AG09309 (cell line): ENCODE measurements at regions not wholly inside any gene's neighbourhood (a gene's known extent, or its start where the extent isn't known, plus 50 kb on each side); places are given as distances from the start of the nearest gene placed in this dataset.

Experiments used
- DNase-seq: peaks from one replicate; pipeline ENCODE4 v3.0.0-alpha.2; 2010; ENCODE audit warnings: low read depth
- H3K4me3 ChIP-seq: 2 replicates; pipeline ENCODE4 v1.5.1; 2011; ENCODE audit warnings: mild to moderate bottlenecking, low read depth, low read length, moderate library complexity; ENCODE audit not compliant: control insufficient read depth
- TF ChIP-seq, protein P1 (sequence below): IDR thresholded peaks from 2 replicates; pipeline ENCODE4 v1.5.1; 2011; ENCODE audit warnings: mild to moderate bottlenecking, low read depth, low read length, inconsistent platforms; ENCODE audit not compliant: insufficient read depth, control insufficient read depth; ENCODE audit errors: missing control alignments

DNA sequence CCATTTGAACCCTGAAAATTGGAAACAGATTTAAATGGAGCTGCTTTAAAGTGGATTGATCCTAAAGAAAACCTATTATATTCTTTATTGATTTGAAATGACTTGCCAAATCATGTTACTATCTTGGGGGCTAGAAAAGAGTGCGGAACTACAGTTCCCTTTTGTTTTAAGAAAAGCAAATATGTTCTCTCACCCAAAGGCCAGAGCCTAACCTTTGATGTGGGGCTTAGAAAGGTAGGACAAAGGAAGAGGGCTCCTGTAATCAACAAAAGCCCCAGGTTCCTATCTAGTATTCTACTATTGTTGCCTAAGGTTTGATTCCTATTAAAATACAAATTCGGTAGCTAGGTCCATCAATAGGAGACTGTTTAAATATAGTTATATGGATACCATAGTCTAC, 100.8 kb upstream of the BEND6 start:
- TF ChIP-seq, protein P1, sequence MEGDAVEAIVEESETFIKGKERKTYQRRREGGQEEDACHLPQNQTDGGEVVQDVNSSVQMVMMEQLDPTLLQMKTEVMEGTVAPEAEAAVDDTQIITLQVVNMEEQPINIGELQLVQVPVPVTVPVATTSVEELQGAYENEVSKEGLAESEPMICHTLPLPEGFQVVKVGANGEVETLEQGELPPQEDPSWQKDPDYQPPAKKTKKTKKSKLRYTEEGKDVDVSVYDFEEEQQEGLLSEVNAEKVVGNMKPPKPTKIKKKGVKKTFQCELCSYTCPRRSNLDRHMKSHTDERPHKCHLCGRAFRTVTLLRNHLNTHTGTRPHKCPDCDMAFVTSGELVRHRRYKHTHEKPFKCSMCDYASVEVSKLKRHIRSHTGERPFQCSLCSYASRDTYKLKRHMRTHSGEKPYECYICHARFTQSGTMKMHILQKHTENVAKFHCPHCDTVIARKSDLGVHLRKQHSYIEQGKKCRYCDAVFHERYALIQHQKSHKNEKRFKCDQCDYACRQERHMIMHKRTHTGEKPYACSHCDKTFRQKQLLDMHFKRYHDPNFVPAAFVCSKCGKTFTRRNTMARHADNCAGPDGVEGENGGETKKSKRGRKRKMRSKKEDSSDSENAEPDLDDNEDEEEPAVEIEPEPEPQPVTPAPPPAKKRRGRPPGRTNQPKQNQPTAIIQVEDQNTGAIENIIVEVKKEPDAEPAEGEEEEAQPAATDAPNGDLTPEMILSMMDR, result no peak
- no peak for DNase-seq
- H3K4me3 ChIP-seq, result no peak overlapping the region

DNA sequence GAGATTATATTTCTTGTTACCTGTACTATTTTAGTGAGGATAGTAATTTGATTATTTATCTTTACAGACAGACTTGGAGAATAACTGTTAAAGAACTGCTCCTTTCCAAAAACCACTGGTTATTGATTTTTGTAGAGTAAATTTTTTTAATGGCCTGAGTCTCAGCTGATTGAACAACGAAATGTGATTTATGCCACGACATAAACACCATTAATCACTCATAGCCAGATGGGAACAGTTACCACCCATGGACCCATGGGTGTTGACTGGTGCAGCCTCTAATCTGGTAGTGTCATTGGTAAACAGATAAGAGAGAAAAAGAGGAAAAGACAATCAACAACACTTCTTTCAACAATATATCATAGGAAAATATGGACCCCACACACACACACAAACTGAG, 101.4 kb upstream of the BEND6 start:
- DNase-seq, result no peak
- TF ChIP-seq, protein P1, result no peak
- H3K4me3 ChIP-seq, result no peak overlapping the region

DNA sequence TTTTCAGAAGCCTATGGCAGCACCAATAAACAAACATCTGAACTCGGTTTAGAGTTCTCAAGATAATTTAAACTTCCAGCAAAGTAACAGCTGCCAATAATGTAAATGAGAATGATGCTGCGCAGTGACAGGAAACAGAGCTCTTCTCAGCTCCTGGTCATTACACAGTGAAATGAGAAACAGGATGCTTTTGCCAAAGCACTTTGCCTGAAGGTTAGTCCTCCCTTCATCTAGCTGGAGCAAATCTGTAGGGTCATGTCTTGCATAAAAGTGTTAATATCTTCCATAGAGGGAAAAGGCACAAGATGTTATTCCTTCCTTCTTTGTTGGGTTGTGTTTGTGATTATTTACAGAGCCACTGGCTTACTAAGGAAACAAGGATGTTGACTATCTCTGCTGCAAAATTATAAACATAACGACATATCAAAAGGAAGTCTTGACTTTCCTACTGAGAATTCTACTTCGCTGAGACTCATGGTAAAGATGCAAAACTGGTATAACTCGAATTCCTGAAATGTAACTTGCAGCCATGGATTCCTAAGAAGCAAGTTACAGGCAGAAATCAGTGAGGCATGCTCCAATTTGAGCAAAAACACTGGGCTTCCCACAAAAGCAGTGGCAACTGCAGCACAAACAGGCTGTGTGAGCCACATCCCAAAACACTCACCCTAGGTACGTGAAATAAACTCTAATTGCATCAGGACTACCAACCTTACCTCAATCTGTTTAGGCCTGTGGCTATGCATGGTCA, 102.5 kb upstream of the BEND6 start:
- no peak for DNase-seq
- TF ChIP-seq, protein P1, result no peak
- H3K4me3 ChIP-seq, result no peak overlapping the region

DNA sequence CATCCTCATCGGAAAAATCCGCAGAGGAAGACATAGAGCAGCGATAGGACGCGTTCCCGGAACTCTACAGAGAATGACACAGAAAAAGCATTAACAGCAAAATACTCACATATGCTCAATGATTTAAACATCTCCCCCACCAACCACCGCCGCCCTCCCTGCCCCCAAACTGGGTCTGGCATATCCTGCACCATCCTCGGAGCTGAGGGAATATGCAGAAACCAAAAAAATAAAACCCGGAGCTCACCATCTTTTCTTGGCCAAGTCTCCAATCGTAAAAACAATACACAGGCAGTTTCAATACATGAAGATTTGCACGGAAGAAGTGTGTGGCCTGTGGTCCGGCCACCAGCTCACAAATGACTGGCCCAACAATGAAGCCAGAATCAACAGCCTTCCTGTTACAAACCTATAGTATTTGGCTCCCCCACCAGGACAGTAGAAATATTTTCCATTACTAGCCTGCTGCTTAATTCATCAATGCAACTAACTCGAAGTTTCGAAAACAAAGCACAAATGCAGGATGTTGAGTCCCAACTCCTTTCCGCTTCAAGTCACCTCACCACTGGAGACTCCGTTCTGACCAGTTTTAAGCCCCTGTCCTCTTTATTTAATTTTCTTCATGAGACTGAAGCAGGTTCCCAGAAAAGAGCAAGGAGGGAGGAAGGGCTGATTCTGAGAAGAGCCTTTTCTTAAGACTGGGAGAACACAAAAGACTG, 103.2 kb upstream of the BEND6 start:
- peak overlapping the region; percentile 47 for H3K4me3 ChIP-seq
- peak; percentile 63 for DNase-seq
- TF ChIP-seq, protein P1, result peak; percentile 48

DNA sequence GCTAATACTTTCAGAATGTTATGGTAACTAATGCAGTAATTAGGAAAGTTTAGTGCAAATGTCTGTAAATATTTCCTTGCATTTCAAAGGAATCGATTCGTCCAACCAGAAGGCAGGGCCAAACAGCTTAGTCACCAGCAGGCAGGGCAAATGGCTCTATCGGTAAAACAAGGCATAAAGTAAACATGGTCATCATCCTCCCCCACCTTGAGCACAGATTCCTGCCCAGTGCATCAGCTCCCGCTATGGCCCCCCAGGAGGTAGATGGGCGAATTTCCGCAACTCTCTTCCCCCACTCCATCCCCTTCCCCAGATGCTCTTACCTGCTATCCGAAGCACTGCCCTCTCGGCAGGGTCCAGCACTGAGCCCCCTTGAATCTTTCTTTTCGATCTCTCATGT, 103.8 kb upstream of the BEND6 start:
- TF ChIP-seq, protein P1, result peak; percentile 19
- no peak for DNase-seq
- peak overlapping the region; percentile 47 for H3K4me3 ChIP-seq

DNA sequence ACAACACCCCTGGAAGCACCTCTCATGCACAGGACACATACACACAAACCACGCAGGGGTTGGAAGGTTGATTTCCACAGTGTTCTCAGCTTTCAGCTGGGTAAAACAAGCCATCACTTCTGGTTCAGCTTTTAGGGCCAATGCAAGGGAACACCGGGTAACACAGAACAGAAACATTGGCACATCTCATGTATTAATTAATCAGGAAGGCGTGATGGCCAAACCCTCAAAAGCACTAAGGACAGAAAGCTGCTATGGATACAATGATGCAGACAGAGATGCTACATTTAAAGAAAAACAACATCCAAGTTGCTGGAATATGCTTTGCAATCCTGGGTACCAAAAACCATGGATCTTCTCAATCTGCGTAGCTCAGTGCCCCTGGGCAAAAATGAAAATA, 104.3 kb upstream of the BEND6 start:
- H3K4me3 ChIP-seq, result peak overlapping the region; percentile 47
- no peak for DNase-seq
- TF ChIP-seq, protein P1, result no peak
